ENCODE measurements at regions not wholly inside any gene's neighbourhood (a gene's known extent, or its start where the extent isn't known, plus 50 kb on each side); places are given as distances from the start of the nearest gene placed in this dataset.
"Not testable (repeated sequence)": the region's sequence is repeated elsewhere in the genome, so short reads cannot be mapped to it uniquely, and the experiment has no call there.

- no peaks in the 10 kb centered on the region for H3K4me1 Mint-ChIP-seq
- no peaks in the 10 kb centered on the region for H3K27me3 ChIP-seq (ENCODE audit: control insufficient read depth, insufficient read depth, low read length, poor library complexity, severe bottlenecking)
- no peaks in the 10 kb centered on the region for H3K9me3 ChIP-seq (ENCODE audit: control insufficient read depth, low read length)
- no peak for DNase-seq
- 89 to 100% methylated on average over 1 of the region's 1 CpG for WGBS, 2 experiments (ENCODE audit: insufficient coverage in 1 of 2, insufficient read length in 1 of 2)
- TF ChIP-seq CTCF (conservative IDR thresholded peaks at IDR 0.05), result no peak
- no peaks in the 10 kb centered on the region for H3K36me3 Mint-ChIP-seq (ENCODE audit: low read depth)
- H3K9ac ChIP-seq (ENCODE audit: extremely low read depth, low read length, poor library complexity, severe bottlenecking), result no peak overlapping the region
- no peaks in the 10 kb centered on the region for H3K36me3 ChIP-seq (ENCODE audit: control insufficient read depth, insufficient read depth, low read length)
- no peaks in the 10 kb centered on the region for H3K27me3 Mint-ChIP-seq (ENCODE audit: insufficient read depth)
- no peak overlapping the region for H3K27ac ChIP-seq (ENCODE audit: low read depth, low read length)
- H3K4me1 ChIP-seq (ENCODE audit: control insufficient read depth, insufficient read depth, low read length), result no peaks in the 10 kb centered on the region
- H3K27ac Mint-ChIP-seq, result no peak overlapping the region
- H3K4me3 ChIP-seq (ENCODE audit: low read length), result no peak overlapping the region
- H3K4me3 Mint-ChIP-seq, result no peak overlapping the region
- H3K9me3 Mint-ChIP-seq, result no peaks in the 10 kb centered on the region
These were observed 586.0 kb downstream of the FLRT2 start for GRCh38 chr14:86115972-86116371.

- H3K27ac ChIP-seq (ENCODE audit: low read depth, low read length), result not testable (repeated sequence)
- whole genome bisulfite sequencing, 2 experiments (ENCODE audit: insufficient coverage in 1 of 2, insufficient read length in 1 of 2), result 84 to 85% methylated on average over 7 to 13 of the region's 13 CpGs
These were observed 580.9 kb downstream of the FLRT2 start for GRCh38 chr14:86110871-86111270.

GRCh38 chr14:86104691-86105265 is 574.8 kb downstream of the FLRT2 start:
- 81% methylated on average over 3 of the region's 3 CpGs; no CpG with 5 or more reads in 1 of the 2 experiments for WGBS, 2 experiments (ENCODE audit: insufficient coverage in 1 of 2, insufficient read length in 1 of 2)
- peaks cover 19% of the 10 kb centered on the region for H3K9me3 Mint-ChIP-seq

More at GRCh38 chr14:86110871-86111270, 580.9 kb downstream of the FLRT2 start:
- H3K4me1 Mint-ChIP-seq; DNase-seq; H3K9me3 Mint-ChIP-seq; H3K27me3 ChIP-seq (ENCODE audit: control insufficient read depth, insufficient read depth, low read length, poor library complexity, severe bottlenecking); H3K27ac Mint-ChIP-seq; H3K36me3 Mint-ChIP-seq (ENCODE audit: low read depth); H3K4me1 ChIP-seq (ENCODE audit: control insufficient read depth, insufficient read depth, low read length); H3K9me3 ChIP-seq (ENCODE audit: control insufficient read depth, low read length); H3K9ac ChIP-seq (ENCODE audit: extremely low read depth, low read length, poor library complexity, severe bottlenecking); H3K27me3 Mint-ChIP-seq (ENCODE audit: insufficient read depth); H3K36me3 ChIP-seq (ENCODE audit: control insufficient read depth, insufficient read depth, low read length); H3K4me3 Mint-ChIP-seq; H3K4me3 ChIP-seq (ENCODE audit: low read length): not testable (repeated sequence)

More at GRCh38 chr14:86104691-86105265, 574.8 kb downstream of the FLRT2 start:
- Mint-ChIP-seq H3K36me3 (ENCODE audit: low read depth) (peaks cover 4% of the 10 kb centered on the region), H3K27ac (no peak overlapping the region), H3K4me3 (no peak overlapping the region), H3K4me1 (no peaks in the 10 kb centered on the region), H3K27me3 (ENCODE audit: insufficient read depth) (no peaks in the 10 kb centered on the region)
- no peak for TF ChIP-seq CTCF (conservative IDR thresholded peaks at IDR 0.05)
- H3K4me3 ChIP-seq (ENCODE audit: low read length), result no peak overlapping the region
- no peak overlapping the region for H3K9ac ChIP-seq (ENCODE audit: extremely low read depth, low read length, poor library complexity, severe bottlenecking)
- no peak overlapping the region for H3K27ac ChIP-seq (ENCODE audit: low read depth, low read length)
- no peaks in the 10 kb centered on the region for H3K4me1 ChIP-seq (ENCODE audit: control insufficient read depth, insufficient read depth, low read length)
- H3K36me3 ChIP-seq (ENCODE audit: control insufficient read depth, insufficient read depth, low read length), result no peaks in the 10 kb centered on the region
- no peaks in the 10 kb centered on the region for H3K27me3 ChIP-seq (ENCODE audit: control insufficient read depth, insufficient read depth, low read length, poor library complexity, severe bottlenecking)
- no peak for DNase-seq
- no peaks in the 10 kb centered on the region for H3K9me3 ChIP-seq (ENCODE audit: control insufficient read depth, low read length)

All from endodermal cell (in vitro differentiated cells).